SK-N-SH (cell line): ENCODE measurements at regions not wholly inside any gene's neighbourhood (a gene's known extent, or its start where the extent isn't known, plus 50 kb on each side); places are given as distances from the start of the nearest gene placed in this dataset.

Experiments used
- CHD2 ChIP-seq: fragments of 150-350 bp; IDR thresholded peaks from 2 replicates; pipeline ENCODE4 v1.6.1; 2018; ENCODE audit warnings: low read length; ENCODE audit not compliant: partially characterized antibody
- CTCF ChIP-seq: fragments of 200-600 bp; sonication (generic); IDR thresholded peaks from 2 replicates; pipeline ENCODE4 v1.6.1; 2017; ENCODE audit warnings: antibody characterized with exemption, mild to moderate bottlenecking, moderate library complexity
- EP300 ChIP-seq, 2 experiments: IDR thresholded peaks; 2 replicates each; pipeline versions ENCODE4 v1.4.0 to v1.6.1; 2012; ENCODE audit warnings: borderline replicate concordance in 1 of 2, low read depth in 1 of 2, low read length in 1 of 2
- FOSL2 ChIP-seq: IDR thresholded peaks from 2 replicates; pipeline ENCODE4 v1.4.0; 2012; ENCODE audit warnings: low read depth, mild to moderate bottlenecking, moderate library complexity, borderline replicate concordance
- FOXM1 ChIP-seq: IDR thresholded peaks from 2 replicates; pipeline ENCODE4 v1.4.0; 2012; ENCODE audit warnings: low read depth, mild to moderate bottlenecking
- MAX ChIP-seq: IDR thresholded peaks from 2 replicates; pipeline ENCODE4 v1.4.0; 2012; ENCODE audit warnings: low read depth
- MXI1 ChIP-seq: IDR thresholded peaks from 2 replicates; pipeline ENCODE4 v1.6.1; 2012; ENCODE audit warnings: mild to moderate bottlenecking, low read depth, low read length, improper control_type of control experiment
- RCOR1 ChIP-seq: fragments of 150-350 bp; IDR thresholded peaks from 2 replicates; pipeline ENCODE4 v1.6.1; 2017; ENCODE audit warnings: antibody characterized with exemption, low read length
- TAF1 ChIP-seq: IDR thresholded peaks from 2 replicates; pipeline ENCODE4 v1.6.1; 2012; ENCODE audit warnings: low read depth, mild to moderate bottlenecking, low read length, moderate library complexity, borderline replicate concordance
- USF1 ChIP-seq: IDR thresholded peaks from 2 replicates; pipeline ENCODE4 v1.4.0; 2012; ENCODE audit warnings: low read depth, borderline replicate concordance
- YY1 ChIP-seq: IDR thresholded peaks from 2 replicates; pipeline ENCODE4 v1.4.0; 2012; ENCODE audit warnings: low read depth, mild to moderate bottlenecking

GRCh38 chr12:69087986-69088385 is 151.4 kb upstream of the CPSF6 start:
- TF ChIP-seq CHD2: no peak
- TF ChIP-seq CTCF: no peak
- TF ChIP-seq MAX: no peak
- no peak for TF ChIP-seq TAF1
- no peak for TF ChIP-seq EP300 (IDR thresholded peaks at IDR 0.05; ENCODE audit: borderline replicate concordance in 1 of 2, low read depth in 1 of 2, low read length in 1 of 2)
- TF ChIP-seq YY1: no peak
- TF ChIP-seq RCOR1: no peak
- TF ChIP-seq MXI1: no peak
- TF ChIP-seq USF1: no peak
- TF ChIP-seq FOSL2: no peak
- TF ChIP-seq FOXM1: no peak
